OCI-LY7 (cell line): ENCODE measurements at regions not wholly inside any gene's neighbourhood (a gene's known extent, or its start where the extent isn't known, plus 50 kb on each side); places are given as distances from the start of the nearest gene placed in this dataset.

Experiments
- BruUV-seq: library from RNA; stranded (reverse); fragments of 400-500 nt; replicated peaks from 2 replicates; lab custom pipeline; 2021; lab: Mats Ljungman, UMichigan
- CTCF ChIA-PET: fragments of 300-600 bp; sonication (Branson Sonifier 250); formaldehyde crosslinking; loops from one replicate; lab custom pipeline; 2022; ENCODE audit warnings: antibody characterized with exemption; ENCODE audit not compliant: unreplicated experiment; lab: Charles Lee
- POLR2A ChIA-PET: fragments of 300-600 bp; sonication (Branson Sonifier 250); formaldehyde crosslinking; loops from one replicate; lab custom pipeline; 2022; ENCODE audit warnings: antibody characterized with exemption; lab: Charles Lee
- DNase-seq: peaks from one replicate; pipeline ENCODE4 v3.0.0-alpha.2; 2015; ENCODE audit warnings: low spot score
- H2AFZ ChIP-seq: fragments of 200-600 bp; sonication (generic), shearing (Covaris generic); 2 replicates; pipeline ENCODE4 v1.6.1; 2014; ENCODE audit warnings: mild to moderate bottlenecking, antibody characterized with exemption, low read length, moderate library complexity
- H3K27ac ChIP-seq: fragments of 200-600 bp; sonication (generic); 2 replicates; pipeline ENCODE4 v1.5.1; 2014; ENCODE audit warnings: mixed run types, low read depth, mild to moderate bottlenecking, moderate library complexity, low read length, inconsistent platforms; ENCODE audit not compliant: poor library complexity, severe bottlenecking
- H3K36me3 ChIP-seq: fragments of 200-600 bp; sonication (generic); 2 replicates; pipeline ENCODE4 v1.6.1; 2014; ENCODE audit warnings: mild to moderate bottlenecking, antibody characterized with exemption, low read length, moderate library complexity, mixed read lengths; ENCODE audit not compliant: insufficient read depth
- H3K4me1 ChIP-seq: fragments of 200-600 bp; sonication (generic); 2 replicates; pipeline ENCODE4 v1.5.1; 2014; ENCODE audit warnings: mild to moderate bottlenecking, low read length; ENCODE audit not compliant: insufficient read depth, poor library complexity, severe bottlenecking
- H3K4me2 ChIP-seq: fragments of 200-600 bp; sonication (generic); 2 replicates; pipeline ENCODE4 v1.6.1; 2014; ENCODE audit warnings: mild to moderate bottlenecking, low read length
- H3K4me3 ChIP-seq: fragments of 200-600 bp; sonication (generic); 2 replicates; pipeline ENCODE4 v1.5.1; 2014; ENCODE audit warnings: mild to moderate bottlenecking, low read depth, low read length; ENCODE audit not compliant: poor library complexity, severe bottlenecking
- H3K79me2 ChIP-seq: fragments of 200-600 bp; sonication (generic); 2 replicates; pipeline ENCODE4 v1.6.1; 2016; ENCODE audit warnings: low read depth, mild to moderate bottlenecking, low read length, moderate library complexity, mixed read lengths; ENCODE audit not compliant: insufficient read depth
- H3K9me2 ChIP-seq: fragments of 200-600 bp; sonication (generic); 2 replicates; pipeline ENCODE4 v1.6.1; 2016; ENCODE audit warnings: mild to moderate bottlenecking, low read length, mixed read lengths; ENCODE audit not compliant: insufficient read depth
- H3K9me3 ChIP-seq: fragments of 200-600 bp; sonication (generic); 2 replicates; pipeline ENCODE4 v1.6.1; 2014; ENCODE audit warnings: mild to moderate bottlenecking, mixed run types, low read length, mixed read lengths
- H4K20me1 ChIP-seq: fragments of 200-600 bp; sonication (generic); 2 replicates; pipeline ENCODE4 v1.6.1; 2014; ENCODE audit warnings: mild to moderate bottlenecking, antibody characterized with exemption, low read length, moderate library complexity, mixed read lengths; ENCODE audit not compliant: insufficient read depth
- CTCF ChIP-seq: fragments of 200-600 bp; sonication (generic); conservative IDR thresholded peaks from 2 replicates; pipeline ENCODE4 v1.5.1; 2014; ENCODE audit warnings: mild to moderate bottlenecking, antibody characterized with exemption, low read length, moderate library complexity, mixed read lengths
- EZH2phosphoT487 ChIP-seq: fragments of 200-600 bp; sonication (generic); IDR thresholded peaks from 2 replicates; pipeline ENCODE4 v1.6.1; 2018; ENCODE audit warnings: low read depth, borderline replicate concordance, mild to moderate bottlenecking, mixed run types, antibody characterized with exemption, low read length, moderate library complexity, mixed read lengths
- intact Hi-C: fragments of 100-400 bp; cut with micrococcal nuclease; formaldehyde crosslinking; loops from one replicate; pipeline ENCODE4 v1.10.0; 2022; ENCODE audit not compliant: unreplicated experiment

GRCh38 chr4:46649390-46649789 is 259.5 kb upstream of the GABRA2 start:
- intact Hi-C loops = no loop called here
- Histone ChIP-seq H4K20me1 (no peaks in the 10 kb centered on the region), H3K9me3 (no peaks in the 10 kb centered on the region), H3K36me3 (no peaks in the 10 kb centered on the region), H3K4me2 (no peak overlapping the region), H2AFZ (no peak overlapping the region), H3K79me2 (no peaks in the 10 kb centered on the region), H3K9me2 (no peaks in the 10 kb centered on the region), H3K4me3 (no peak overlapping the region), H3K27ac (no peak overlapping the region), H3K4me1 (no peaks in the 10 kb centered on the region)
- ChIA-PET POLR2A (no interaction called here), CTCF (no interaction called here)
- TF ChIP-seq CTCF (no peak), EZH2phosphoT487 (no peak)
- no peak for DNase-seq
- BruUV-seq = no TSS peak

DNA sequence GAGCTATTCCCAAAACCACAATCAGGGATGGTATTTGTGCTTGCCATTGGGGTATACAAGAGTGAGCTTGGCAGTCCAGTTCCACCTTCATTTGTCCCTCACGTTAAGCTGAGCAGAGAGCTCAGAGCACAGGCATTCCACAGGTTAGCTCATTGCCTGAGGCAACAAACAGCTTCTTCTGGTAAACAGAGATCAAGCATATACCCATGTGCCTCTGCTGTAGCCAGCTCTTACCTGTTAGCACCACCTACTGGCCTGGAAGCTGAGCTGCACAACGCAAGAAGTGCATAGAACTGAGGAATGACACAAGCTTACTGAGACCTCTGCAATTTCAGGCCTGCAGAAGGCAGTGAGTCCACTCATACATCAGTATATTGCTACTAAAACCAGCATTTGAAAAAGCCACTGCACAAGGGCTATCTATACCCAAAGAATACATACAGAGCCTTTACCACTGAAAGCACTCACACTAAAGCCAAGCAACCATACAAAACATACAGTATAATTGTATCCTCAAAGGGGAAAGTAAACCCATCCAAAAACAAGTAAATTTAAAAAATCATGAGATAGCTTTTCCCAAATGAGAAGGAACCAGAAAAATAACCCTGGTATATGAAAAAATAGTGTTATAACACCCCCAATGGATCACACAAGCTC is 258.3 kb upstream of the GABRA2 start:
- ChIA-PET POLR2A (interaction anchor here (0.5 to 1.2 kb wide), 6 partner anchors 11 to 639 kb away, joined by 3 to 5 read pairs (median 3); no protein-coding TSS in a partner anchor), CTCF (no interaction called here)
- Histone ChIP-seq H2AFZ (no peak overlapping the region), H3K9me2 (no peaks in the 10 kb centered on the region), H3K4me1 (no peaks in the 10 kb centered on the region), H3K36me3 (no peaks in the 10 kb centered on the region), H3K79me2 (no peaks in the 10 kb centered on the region), H4K20me1 (no peaks in the 10 kb centered on the region), H3K9me3 (no peaks in the 10 kb centered on the region), H3K27ac (no peak overlapping the region), H3K4me3 (no peak overlapping the region), H3K4me2 (no peak overlapping the region)
- no peak for TF ChIP-seq EZH2phosphoT487
- TF ChIP-seq CTCF = peak; percentile 82
- intact Hi-C loops = no loop called here
- peak; percentile 43 for DNase-seq
- BruUV-seq = no TSS peak

DNA sequence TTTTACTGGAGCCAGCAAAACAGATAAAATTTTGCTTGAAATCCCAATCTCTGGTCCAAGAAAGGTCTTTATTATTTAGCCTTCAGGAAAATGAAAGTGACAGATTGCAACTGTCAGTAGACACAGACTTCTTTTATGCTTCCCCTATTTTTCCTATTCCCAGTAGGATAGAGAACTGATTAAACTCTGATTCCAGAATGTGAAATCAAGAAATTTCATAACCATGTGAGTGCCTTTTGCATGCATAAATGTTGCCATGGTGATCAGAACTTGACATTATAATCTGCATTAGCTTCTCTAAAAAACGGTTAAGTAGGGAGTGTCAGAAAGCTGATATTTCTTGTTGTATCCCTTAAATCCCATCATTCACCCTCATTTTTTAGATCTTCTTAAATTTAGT is 255.2 kb upstream of the GABRA2 start:
- CTCF ChIA-PET = no interaction called here

More for the DNA sequence above, 255.2 kb upstream of the GABRA2 start:
- POLR2A ChIA-PET = no interaction called here
- Histone ChIP-seq H3K4me3 (no peak overlapping the region), H3K9me3 (no peaks in the 10 kb centered on the region), H4K20me1 (no peaks in the 10 kb centered on the region), H3K4me1 (no peaks in the 10 kb centered on the region), H3K27ac (no peak overlapping the region), H2AFZ (no peak overlapping the region), H3K36me3 (no peaks in the 10 kb centered on the region), H3K9me2 (no peaks in the 10 kb centered on the region), H3K79me2 (no peaks in the 10 kb centered on the region), H3K4me2 (no peak overlapping the region)
- no peak for DNase-seq
- intact Hi-C loops = no loop called here
- BruUV-seq = no TSS peak
- TF ChIP-seq CTCF (no peak), EZH2phosphoT487 (no peak)
